NCI-H1092 treated with DMSO at 0.1 percent for 48 hours (cell line): ENCODE measurements at regions not wholly inside any gene's neighbourhood (a gene's known extent, or its start where the extent isn't known, plus 50 kb on each side); places are given as distances from the start of the nearest gene placed in this dataset.
"Not testable (repeated sequence)": the region's sequence is repeated elsewhere in the genome, so short reads cannot be mapped to it uniquely, and the experiment has no call there.

Source experiments
- DNase-seq: peaks from one replicate; lab custom pipeline; 2025; lab: John Stamatoyannopoulos, UW

DNA sequence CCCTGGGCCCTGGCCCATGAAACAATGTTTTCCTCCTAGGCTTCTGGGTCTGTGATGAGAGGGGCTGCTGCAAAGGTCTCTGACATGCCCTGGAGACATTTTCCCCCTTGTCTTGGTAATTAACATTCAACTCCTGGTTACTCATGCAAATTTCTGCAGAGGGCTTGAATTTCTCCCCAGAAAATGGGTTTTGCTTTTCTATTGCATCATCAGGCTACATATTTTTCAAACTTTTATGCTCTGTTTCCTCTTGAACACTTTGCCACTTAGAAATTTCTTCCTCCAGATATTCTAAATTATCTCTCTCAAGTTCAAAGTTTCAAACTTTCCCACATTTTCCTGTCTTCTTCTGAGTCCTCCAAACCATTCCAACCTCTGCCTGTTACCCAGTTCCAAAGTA lies 98.2 kb upstream of the TCF21 start:
- DNase-seq, result not testable (repeated sequence)

- not testable (repeated sequence) for DNase-seq
These were observed 93.9 kb upstream of the TCF21 start for GRCh38 chr6:133795051-133795450.

DNA sequence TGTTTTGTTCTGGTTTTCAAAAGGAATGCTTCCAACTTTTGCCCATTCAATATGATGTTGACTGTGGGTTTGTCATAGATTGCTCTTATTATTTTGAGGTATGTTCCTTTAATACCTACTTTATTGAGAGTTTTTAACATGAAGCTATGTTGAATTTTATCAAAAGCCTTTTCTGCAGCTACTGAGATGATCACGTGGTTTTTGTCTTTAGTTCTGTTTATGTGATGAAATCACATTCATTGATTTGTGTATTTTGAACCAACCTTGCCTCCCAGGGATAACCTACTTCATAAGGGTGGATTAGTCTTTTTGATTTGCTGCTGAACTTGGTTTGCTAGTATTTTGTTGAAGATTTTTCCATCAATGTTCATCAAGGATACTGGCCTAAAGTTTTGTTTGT lies 92.7 kb upstream of the TCF21 start:
- no peak for DNase-seq

DNA sequence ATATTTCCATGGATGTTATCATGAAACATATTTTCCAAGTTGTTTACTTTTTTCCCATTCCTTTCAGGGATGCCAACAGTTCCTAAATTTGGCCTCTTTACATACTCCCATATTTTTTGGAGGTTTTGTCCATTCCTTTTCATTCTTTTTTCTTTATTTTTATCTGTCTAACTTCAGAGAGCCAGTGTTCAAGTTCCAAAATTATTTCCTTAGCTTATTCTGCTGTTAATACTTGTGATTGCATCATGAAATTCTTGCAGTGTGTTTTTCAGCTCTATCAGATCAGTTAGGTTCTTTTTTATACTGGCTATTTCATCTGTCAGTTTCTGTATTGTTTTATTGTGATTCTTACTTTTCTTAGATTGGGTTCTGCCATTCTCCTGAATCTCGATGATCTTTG lies 89.9 kb upstream of the TCF21 start:
- DNase-seq, result no peak

DNA sequence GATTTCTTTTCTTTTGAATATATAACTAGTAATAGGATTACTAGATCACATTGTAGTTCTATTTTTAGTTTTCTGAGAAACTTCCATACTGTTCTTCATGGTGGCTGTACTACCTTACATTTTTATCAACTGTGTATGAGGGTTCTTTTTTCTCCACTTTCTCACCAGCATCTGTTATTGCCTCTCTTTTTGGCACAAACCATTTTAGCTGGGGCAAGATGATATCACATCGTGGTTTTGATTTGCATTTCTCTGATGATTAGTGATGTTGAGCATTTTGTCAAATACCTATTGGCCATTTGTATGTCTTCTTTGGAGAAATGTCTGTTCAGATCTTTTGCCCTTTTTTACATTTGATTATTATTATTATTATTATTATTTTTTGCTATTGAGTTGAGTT lies 86.1 kb upstream of the TCF21 start:
- no peak for DNase-seq

GRCh38 chr6:133804265-133804664 lies 84.6 kb upstream of the TCF21 start:
- no peak for DNase-seq

- no peak for DNase-seq
These were observed 83.0 kb upstream of the TCF21 start for GRCh38 chr6:133805876-133806275.

DNA sequence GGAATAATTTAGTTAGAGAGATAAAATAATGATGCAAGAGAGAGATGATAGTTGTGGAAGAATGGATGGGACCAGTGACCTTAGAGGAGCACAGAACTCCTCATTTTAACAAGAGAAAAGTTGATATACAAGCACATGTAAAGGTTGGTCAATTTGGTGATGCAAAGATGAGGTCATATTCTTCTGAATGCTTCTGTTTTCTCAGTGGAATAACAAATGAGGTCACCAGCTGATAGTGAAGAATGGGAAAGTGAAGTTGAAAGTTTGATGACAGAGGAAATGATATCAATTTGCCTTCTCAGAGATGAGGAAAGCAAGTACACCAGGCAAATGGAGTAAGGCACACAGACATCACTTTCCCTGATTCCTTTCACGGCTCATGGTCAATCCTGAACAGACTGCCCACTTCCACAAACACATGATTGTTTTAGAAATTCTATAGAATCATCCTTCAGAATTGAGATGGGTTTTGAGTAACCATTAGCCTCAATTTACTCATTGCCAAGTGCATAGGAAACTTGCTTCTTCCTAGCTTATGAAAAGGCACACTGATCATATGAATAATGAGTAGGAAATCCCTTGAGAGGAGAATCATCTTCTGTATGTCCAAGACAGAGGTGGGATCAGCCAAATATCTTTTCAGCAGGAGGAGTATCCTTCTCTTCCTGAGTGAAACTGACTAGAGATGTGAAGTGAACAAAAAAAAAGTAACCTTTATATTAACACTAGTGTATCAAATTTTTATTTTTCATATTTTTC lies 82.4 kb upstream of the TCF21 start:
- DNase-seq, result no peak

- no peak for DNase-seq
These were observed 81.4 kb upstream of the TCF21 start for GRCh38 chr6:133807501-133807900.

DNA sequence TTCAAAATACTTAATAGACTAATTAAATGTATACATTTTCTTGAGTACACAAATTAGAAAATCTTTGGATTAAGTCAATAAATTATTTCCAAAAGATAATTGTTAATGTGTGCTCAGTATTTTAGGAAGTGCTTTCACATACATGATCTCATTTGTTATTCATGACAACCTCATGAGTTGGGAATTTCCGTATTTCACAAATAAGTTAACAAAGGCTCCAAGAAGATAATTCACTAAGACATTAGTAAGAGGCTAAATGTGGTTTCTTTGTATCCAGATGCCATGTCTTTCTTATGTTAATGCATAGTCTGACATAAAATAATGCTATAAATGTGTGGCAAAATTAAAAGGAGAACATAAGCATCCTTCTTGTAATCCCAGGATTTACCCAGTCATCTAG lies 79.5 kb upstream of the TCF21 start:
- DNase-seq, result no peak

DNA sequence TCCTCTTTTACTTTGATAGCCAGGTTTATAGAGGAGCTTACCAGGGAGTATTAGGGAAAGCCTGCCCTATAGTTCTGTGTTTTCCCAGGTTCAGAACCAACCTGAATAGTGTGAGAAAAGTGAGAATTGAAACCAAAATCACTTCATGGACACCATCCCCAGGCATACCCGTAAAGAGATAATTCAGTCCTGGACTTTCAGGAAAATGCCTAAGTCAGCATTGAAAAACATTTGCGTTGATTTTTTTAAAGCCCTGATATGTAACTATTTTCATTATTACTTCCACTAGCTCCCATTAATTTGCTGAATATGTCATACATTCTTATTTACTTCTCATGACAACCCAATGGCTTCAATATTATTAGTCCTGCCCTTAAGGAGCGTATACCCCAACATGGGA lies 77.4 kb upstream of the TCF21 start:
- no peak for DNase-seq

DNA sequence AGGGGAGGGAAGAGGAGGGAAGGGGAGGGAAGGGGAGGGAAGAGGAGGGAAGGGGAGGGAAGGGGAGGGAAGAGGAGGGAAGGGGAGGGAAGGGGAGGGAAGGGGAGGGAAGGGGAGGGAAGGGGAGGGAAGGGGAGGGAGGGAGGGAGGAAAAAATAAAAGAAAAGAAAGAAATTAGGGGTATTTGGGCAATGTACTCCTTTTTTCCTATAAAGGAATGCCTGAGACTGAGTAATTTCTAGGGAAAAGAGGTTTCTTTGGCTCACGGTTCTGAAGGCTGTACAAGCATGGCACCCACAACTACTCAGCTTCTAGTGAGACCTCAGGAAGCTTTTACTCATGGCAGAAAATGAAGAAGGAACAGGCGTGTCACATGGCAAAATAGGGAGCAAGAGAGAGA lies 76.5 kb upstream of the TCF21 start:
- DNase-seq, result not testable (repeated sequence)

DNA sequence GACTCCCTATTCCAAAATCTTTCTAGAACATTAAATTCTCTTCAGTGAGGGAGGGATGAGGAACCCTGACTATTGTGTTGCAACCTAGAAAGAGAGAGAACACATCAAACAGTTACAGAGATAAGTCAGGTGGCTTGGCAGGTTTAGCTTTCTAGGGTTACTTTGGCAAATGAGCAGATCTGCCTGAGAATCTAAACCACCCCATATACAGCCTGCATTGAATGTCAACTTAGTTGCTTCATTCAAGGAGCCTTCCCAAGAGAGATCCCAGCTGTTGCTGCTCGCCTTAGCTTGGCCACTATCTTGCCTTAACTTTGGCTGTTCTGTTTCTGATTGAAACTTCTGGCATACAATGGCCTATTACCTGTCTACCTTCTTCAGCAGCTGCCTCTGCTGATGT lies 74.7 kb upstream of the TCF21 start:
- no peak for DNase-seq

DNA sequence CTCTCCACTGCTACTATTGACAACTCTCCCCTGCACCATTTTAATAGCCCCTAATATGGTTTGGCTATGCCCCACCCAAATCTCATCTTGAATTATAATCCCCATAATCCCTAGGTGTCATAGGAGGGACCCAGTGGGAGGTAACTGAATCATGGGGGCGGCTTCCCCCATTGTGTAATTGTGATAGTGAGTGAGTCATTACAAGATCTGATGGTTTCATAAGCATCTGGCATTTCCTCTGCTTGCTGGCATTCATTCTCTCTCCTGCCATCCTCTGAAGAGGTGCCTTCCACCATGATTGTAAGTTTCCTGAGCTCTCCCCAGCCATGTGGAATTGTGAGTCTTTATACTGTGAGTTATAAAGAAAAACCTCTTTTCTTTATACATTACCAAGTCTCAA lies 74.1 kb upstream of the TCF21 start:
- DNase-seq, result no peak

DNA sequence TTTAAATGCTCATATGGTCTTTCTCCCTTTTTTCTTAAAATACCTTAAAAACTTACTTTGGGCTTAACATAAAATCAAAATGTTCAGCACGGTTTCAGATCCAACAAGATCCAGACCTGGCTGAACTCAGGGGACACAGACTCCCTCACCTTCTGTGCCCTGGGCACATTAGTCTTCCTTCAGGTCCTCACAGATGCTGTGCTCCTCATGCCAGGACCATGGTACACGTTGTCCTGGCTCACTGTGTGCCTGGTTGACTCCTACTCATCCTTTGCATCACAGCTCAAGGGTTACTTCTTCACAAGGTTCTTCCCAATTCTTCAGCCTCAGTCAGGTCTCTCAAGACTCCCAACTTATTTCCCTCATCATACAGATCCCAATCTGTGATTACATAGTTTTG lies 73.6 kb upstream of the TCF21 start:
- no peak for DNase-seq

DNA sequence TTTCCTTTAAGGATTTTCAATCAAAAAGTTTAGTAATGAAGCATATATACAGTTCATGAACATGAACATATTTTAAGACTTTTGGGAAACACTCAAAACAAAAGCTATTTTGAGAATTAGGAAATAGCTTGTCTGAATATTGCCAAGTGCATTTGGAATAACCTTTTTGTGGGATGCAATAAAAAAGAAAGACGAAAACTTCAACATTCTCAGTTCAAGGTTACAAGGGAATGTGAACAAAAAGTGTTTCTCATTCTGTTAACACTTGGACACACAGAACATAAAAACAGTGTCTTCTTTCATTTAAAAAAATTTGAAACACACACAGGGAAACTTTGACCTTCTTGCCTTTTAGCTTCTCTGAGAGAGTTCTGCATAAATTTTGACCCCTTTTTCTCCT lies 72.7 kb upstream of the TCF21 start:
- no peak for DNase-seq

DNA sequence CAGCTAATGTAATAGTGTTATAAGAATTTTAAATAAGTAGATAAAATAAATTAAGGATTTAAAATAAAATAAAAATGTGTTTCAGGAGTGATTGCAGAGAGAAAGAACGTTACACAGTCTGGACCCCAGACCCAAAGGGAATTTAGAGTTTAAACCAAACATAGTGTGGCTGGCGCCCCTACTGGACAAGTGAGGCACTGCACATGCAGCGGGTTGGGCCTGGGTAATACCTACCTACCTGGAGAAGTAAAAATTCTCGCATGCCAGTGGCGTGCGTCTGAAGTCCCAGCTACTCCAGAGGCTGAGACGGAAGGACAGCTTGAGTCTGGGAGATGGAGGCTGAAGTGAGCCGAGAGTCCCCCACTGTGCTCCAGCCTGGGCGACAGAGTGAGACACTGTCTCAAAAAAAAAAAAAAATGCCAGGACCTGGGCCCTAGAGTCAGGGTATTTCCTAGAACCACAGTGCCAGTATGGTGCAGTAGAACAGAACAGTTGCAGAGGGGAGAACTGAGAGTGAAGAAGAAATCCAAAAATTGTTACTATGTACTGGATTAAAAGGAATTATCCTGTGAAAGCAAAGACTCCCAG lies 71.4 kb upstream of the TCF21 start:
- no peak for DNase-seq

DNA sequence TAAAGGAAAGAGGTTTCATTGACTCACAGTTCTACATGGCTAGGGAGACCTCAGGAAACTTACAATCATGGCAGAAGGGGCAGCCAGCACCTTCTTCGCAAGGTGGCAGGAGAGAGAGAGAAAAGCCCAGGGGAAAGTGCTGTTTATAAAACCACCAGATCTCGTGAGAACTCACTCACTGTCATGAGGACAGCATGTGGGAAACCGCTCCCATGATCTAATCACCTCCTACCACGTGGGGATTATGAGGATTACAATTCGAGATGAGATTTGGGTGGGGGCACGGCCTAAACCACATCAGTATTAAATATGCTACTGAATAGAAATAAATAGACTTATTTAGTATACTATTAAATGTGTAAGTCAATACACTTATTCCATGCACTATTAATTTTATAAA lies 70.6 kb upstream of the TCF21 start:
- no peak for DNase-seq

GRCh38 chr6:133820208-133820607 lies 68.7 kb upstream of the TCF21 start:
- no peak for DNase-seq

DNA sequence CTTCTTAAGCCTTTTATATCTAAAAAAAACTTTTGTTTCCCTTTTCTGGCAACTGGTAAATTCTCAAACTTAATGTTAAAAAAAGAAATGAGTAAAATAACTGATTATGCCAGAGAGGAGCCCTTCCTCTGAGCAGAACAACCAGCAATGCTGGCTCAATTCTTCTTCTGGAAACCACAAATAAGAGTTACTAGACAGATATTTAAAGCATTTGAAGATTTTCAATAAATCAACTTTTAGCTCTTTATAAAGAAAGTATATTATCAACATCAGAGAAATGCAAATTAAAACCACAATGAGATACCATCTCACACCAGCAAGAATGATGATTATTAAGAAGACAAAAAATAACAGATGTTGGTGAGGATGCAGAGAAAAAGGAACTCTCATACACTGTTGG lies 61.1 kb upstream of the TCF21 start:
- no peak for DNase-seq

DNA sequence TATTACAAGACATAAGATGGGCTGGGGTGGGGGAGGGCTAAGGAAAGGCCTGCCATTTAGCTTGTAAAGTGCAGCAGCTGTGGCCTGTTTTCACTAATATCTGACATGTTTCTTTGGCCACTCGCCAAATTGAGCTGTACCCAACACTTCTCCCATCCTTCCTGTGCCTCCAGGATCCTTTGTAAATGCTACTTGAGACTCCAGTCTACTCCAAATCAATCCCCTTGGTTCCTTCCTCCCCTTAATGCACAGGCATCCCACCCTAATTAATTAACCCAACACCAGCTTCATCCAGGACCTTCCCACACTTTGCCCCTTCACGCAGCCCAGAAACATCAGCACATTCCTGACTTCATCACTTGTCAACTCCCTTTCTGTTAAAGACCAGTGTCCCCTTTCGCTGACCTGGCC lies 55.0 kb upstream of the TCF21 start:
- no peak for DNase-seq

DNA sequence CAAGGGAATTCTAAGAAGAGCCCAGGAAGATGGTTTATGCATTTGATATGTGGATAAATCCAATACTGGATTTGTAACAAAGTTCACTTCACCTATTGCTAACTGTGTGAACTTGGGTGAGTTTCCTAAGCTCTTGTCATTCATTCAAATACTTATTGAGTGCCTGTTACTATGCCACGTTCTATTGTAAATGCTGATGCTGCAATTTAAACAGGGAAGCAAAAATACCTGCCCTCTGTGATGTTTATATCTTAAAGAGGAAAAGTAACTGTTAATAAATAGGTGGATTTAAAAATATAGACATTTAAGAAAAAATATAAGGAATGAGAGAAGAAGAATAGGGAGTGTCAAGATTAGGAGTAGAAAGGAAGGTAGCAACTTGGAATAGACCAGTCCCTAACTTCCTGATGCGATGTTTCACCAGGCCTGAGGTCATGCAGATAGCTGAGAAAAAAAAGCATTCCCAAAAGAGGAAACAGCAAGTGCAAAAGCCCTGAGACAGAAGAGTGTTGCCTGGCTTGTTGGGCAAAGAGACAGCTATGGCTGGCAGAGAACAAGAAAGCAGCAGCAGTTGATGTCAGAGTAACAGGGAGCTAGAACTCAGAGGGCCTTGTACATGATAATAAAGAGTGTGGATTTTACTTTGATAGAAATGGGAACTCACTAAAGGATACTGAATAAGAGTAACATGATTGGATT lies 54.3 kb upstream of the TCF21 start:
- no peak for DNase-seq

DNA sequence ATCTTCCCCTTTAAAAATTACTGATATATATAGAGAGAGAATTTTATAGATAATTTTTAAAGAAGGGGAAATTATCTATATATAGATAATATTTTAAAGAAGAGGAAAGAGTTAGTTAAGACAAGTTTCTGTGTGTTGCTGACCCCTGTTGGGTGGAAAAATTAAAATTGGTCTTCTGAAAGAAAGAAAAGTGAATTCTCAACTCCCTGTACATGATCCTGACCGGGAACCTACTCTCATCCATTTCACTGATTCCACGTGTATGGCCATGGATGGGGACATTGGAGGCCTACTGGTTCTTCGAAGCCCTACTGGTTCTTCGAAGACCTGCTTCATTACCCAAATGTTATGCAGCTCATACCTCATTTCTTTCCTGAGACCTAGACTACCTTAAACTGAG lies 53.0 kb upstream of the TCF21 start:
- no peak for DNase-seq
